HUES48 (cell line): ENCODE measurements at regions not wholly inside any gene's neighbourhood (a gene's known extent, or its start where the extent isn't known, plus 50 kb on each side); places are given as distances from the start of the nearest gene placed in this dataset.
"Not testable (repeated sequence)": the region's sequence is repeated elsewhere in the genome, so short reads cannot be mapped to it uniquely, and the experiment has no call there.

Source experiments
- H3K27ac ChIP-seq: one replicate; pipeline ENCODE4 v1.7.0; 2013; ENCODE audit warnings: low read depth, low read length, inconsistent platforms
- H3K27me3 ChIP-seq: 2 replicates; pipeline ENCODE4 v1.6.1; 2013; ENCODE audit warnings: mild to moderate bottlenecking, low read length; ENCODE audit not compliant: control insufficient read depth, insufficient read depth
- H3K36me3 ChIP-seq: 2 replicates; pipeline ENCODE4 v1.6.1; 2013; ENCODE audit warnings: low read length; ENCODE audit not compliant: control insufficient read depth, insufficient read depth
- H3K4me1 ChIP-seq: 2 replicates; pipeline ENCODE4 v1.6.1; 2013; ENCODE audit warnings: mild to moderate bottlenecking, low read length; ENCODE audit not compliant: control insufficient read depth, insufficient read depth
- H3K4me3 ChIP-seq: 2 replicates; pipeline ENCODE4 v1.5.1; 2013; ENCODE audit warnings: mild to moderate bottlenecking, low read depth, low read length
- H3K9ac ChIP-seq: 2 replicates; pipeline ENCODE4 v1.6.1; 2013; ENCODE audit warnings: mild to moderate bottlenecking, low read depth, low read length, moderate library complexity
- H3K9me3 ChIP-seq: 2 replicates; pipeline ENCODE4 v1.6.1; 2013; ENCODE audit warnings: low read length; ENCODE audit not compliant: control insufficient read depth, insufficient read depth

DNA sequence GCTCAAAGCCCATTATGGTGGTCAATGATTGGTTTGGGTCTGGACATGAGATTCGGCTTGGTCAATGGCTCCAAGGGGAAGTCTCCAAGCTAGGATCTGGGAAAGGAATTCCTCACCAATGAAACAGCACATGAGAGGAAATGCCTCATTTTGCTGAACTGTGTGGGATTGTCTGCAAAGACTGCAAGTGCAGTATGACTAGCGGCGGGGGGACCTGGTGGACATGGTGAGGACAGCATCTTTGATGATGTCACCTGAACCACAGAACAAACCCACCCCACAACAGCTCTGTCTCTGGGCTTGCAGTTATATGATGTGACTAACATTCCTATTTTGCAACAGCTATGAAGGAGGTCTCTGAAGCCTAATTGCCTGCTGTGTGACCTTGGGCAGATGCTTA is 50.6 kb upstream of the NKD1 start:
- H3K9me3 ChIP-seq = no peaks in the 10 kb centered on the region
- H3K9ac ChIP-seq = no peak overlapping the region
- H3K4me3 ChIP-seq = no peak overlapping the region
- H3K36me3 ChIP-seq = no peaks in the 10 kb centered on the region
- H3K27ac ChIP-seq = no peak overlapping the region
- H3K4me1 ChIP-seq = peaks cover 5% of the 10 kb centered on the region; the same call in 1 of the 2 replicates
- H3K27me3 ChIP-seq = no peaks in the 10 kb centered on the region

GRCh38 chr16:50496990-50497389 is 51.2 kb upstream of the NKD1 start:
- Histone ChIP-seq H3K4me3 (no peak overlapping the region), H3K4me1 (peaks cover 5% of the 10 kb centered on the region; the same call in 1 of the 2 replicates), H3K9ac (no peak overlapping the region), H3K9me3 (no peaks in the 10 kb centered on the region), H3K27ac (no peak overlapping the region), H3K36me3 (no peaks in the 10 kb centered on the region), H3K27me3 (no peaks in the 10 kb centered on the region)

DNA sequence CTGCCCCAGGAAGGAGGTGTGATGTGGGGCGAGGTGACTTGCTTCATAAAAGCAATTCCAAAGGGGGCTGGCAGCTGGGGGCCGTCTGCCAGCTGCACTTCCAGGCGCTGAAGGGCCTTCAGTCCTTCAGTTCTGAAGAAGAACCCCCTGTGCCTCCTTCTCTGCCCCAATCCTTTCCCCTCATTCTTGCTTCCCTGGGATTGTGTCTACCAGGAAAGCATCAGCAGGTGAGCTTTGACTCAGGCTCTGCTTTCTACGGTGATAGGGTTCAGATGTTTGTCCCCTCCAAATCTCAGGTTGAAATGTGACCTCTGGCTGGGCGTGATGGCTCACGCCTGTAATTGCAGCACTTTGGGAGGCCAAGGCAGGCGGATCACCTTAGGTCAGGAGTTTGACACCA is 52.5 kb upstream of the NKD1 start:
- Histone ChIP-seq H3K4me1 (peaks cover 5% of the 10 kb centered on the region; the same call in 1 of the 2 replicates), H3K9me3 (no peaks in the 10 kb centered on the region), H3K4me3 (no peak overlapping the region)

DNA sequence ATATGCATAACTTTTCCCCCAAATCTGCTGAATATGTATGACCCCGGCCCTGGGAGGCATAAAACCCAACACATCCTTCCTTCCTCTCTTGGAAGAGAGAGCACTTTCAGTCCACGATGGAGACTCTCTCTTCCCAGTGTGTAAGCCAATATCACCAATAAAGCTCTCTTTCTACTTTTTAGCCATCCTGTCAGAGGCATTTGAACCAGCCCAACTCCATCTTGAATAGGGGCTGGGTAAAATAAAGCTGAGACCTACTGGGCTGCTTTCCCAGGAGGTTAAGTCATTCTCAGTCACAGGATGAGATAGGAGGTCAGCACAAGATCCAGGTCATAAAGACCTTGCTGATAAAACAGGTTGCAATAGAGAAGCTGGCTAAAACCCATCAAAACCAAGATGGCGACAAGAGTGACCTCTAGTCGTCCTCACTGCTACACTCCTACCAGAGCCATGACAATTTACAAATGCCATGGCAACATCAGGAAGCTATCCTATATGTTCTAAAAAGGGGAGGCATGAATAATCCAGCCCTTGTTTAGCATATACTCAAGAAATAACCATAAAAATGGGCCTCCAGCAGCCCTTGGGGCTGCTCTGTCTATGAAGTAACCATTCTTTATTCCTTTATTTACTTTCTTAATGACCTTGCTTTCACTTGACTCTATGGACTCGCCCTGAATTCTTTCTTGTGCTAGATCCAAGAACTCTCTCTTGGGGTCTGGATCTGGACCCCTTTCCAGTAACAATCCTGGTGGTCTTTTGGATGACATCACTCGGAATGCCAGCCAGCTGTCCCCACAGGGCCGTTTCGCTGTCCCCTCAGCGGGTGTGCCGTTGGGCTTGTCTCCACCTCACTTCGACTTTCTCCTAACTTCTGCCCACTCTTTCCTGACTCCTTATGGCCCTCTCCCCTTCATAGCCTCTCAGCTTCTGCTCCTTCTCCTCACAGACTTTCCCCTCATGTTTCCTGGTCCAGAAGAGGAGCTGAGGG is 53.4 kb upstream of the NKD1 start:
- Histone ChIP-seq H3K4me3 (no peak overlapping the region), H3K36me3 (no peaks in the 10 kb centered on the region), H3K4me1 (peaks cover 5% of the 10 kb centered on the region; the same call in 1 of the 2 replicates), H3K27ac (no peak overlapping the region), H3K9me3 (no peaks in the 10 kb centered on the region), H3K27me3 (no peaks in the 10 kb centered on the region), H3K9ac (no peak overlapping the region)

More for the DNA sequence above, 52.5 kb upstream of the NKD1 start:
- Histone ChIP-seq H3K9ac (no peak overlapping the region), H3K27ac (no peak overlapping the region), H3K36me3 (no peaks in the 10 kb centered on the region), H3K27me3 (no peaks in the 10 kb centered on the region)

DNA sequence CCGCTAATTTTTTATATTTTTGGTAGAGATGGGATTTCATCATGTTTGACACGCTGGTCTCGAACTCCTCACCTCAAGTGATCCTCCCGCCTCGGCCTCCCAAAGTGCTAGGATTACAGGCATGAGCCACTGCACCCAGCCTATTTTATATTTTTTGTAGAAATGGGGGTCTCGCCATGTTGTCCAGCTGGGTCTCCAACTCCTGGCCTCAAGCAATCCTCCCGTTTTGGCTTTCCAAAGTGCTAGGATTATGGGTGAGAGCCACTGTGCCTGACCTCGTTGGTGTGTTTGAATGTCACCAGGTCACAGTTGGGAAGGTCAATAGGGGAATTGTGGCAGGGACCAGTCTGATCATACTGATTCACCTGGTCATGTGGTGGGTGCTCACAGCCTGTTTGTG is 56.7 kb upstream of the NKD1 start:
- Histone ChIP-seq H3K27me3 (no peaks in the 10 kb centered on the region), H3K4me3 (no peak overlapping the region), H3K9me3 (no peaks in the 10 kb centered on the region), H3K27ac (no peak overlapping the region), H3K36me3 (no peaks in the 10 kb centered on the region), H3K9ac (no peak overlapping the region), H3K4me1 (no peaks in the 10 kb centered on the region)

DNA sequence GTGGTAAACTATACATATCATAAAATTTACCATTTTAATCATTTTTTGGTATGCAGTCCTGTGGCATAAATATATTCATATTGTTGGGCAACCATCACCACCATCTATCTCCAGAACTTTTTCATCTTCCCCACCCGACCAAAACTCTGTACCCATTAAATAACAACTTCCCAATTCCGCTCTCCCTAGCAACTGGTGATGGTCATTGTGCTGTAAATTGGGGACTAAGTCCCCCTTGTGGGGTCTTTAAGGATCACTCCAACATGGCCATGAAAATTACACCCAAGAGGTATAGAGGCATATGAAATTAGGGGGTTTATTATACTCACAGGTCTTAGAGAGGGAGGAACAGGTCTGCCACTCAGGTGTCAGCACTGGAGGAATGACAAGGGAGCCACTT is 57.4 kb upstream of the NKD1 start:
- H3K27me3 ChIP-seq = no peaks in the 10 kb centered on the region
- no peak overlapping the region for H3K9ac ChIP-seq
- no peaks in the 10 kb centered on the region for H3K9me3 ChIP-seq
- H3K4me3 ChIP-seq = no peak overlapping the region
- H3K27ac ChIP-seq = no peak overlapping the region
- no peaks in the 10 kb centered on the region for H3K36me3 ChIP-seq
- no peaks in the 10 kb centered on the region for H3K4me1 ChIP-seq

DNA sequence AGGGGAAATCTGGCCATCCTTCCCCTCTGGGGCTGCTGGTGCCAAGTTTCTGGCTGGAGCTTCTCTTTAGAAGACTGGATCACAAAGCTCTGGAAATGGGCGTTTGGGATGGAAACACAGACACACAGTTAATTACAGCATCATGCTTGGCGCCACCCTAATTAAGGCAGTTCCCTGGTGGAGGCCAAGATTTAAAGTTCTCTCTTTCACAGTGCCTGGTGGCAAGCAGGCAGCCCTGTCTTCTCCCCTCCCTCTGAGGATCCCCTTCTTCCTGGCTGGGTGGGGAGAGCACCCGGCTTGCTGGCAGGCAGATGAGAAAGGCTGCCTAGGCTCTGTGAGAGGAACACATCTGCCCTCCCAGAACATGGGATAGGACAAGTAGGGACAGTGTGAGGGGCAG is 59.0 kb upstream of the NKD1 start:
- no peaks in the 10 kb centered on the region for H3K4me1 ChIP-seq
- no peaks in the 10 kb centered on the region for H3K9me3 ChIP-seq
- H3K36me3 ChIP-seq = no peaks in the 10 kb centered on the region
- no peaks in the 10 kb centered on the region for H3K27me3 ChIP-seq
- H3K27ac ChIP-seq = no peak overlapping the region
- no peak overlapping the region for H3K4me3 ChIP-seq
- H3K9ac ChIP-seq = no peak overlapping the region

DNA sequence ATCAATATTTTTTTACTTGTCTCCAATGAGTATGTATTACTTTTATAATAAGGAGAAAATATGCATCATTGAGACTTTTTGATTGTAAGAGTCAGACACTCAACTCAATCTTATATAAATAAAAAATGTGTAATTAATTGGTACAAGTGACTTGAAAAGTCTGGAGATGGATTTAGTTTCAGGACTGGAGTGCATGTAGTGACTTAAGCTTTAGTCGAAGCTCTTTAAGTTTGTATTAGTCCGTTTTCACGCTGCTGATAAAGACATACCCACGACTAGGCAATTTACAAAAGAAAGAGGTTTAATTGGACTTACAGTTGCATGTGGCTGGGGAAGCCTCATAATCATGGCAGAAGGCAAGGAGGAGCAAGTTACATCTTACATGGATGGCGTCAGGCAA is 60.7 kb upstream of the NKD1 start:
- H3K36me3 ChIP-seq = no peaks in the 10 kb centered on the region
- no peaks in the 10 kb centered on the region for H3K27me3 ChIP-seq
- H3K9ac ChIP-seq = no peak overlapping the region
- H3K27ac ChIP-seq = no peak overlapping the region
- H3K4me3 ChIP-seq = no peak overlapping the region
- no peaks in the 10 kb centered on the region for H3K4me1 ChIP-seq
- no peaks in the 10 kb centered on the region for H3K9me3 ChIP-seq

GRCh38 chr16:50486162-50486561 is 62.0 kb upstream of the NKD1 start:
- H3K36me3 ChIP-seq, H3K4me3 ChIP-seq, H3K9me3 ChIP-seq, H3K4me1 ChIP-seq, H3K9ac ChIP-seq, H3K27ac ChIP-seq, H3K27me3 ChIP-seq: not testable (repeated sequence)

DNA sequence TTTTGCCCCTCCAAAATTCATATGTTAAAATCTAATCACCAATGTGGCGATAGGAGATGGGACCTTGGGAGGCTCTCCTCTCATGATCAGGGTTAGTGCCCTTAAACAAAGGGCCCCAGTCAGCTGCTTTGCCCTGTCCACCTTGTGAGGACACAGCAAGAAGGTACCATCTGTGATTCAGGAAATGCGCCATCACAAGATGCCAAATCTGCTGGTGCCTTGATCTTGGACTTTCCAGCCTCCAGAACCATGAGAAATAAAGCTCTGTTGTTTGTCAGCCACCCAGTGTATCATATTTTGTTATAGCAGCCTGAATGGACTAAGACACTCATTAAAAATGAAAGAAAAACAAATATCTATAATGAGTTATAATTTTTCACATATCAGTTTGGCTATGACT is 63.0 kb upstream of the NKD1 start:
- Histone ChIP-seq H3K27ac (no peak overlapping the region), H3K9me3 (no peaks in the 10 kb centered on the region), H3K4me3 (no peak overlapping the region), H3K9ac (no peak overlapping the region), H3K27me3 (no peaks in the 10 kb centered on the region), H3K36me3 (no peaks in the 10 kb centered on the region), H3K4me1 (no peaks in the 10 kb centered on the region; the same call in 1 of the 2 replicates)

- Histone ChIP-seq H3K27ac (no peak overlapping the region), H3K36me3 (no peaks in the 10 kb centered on the region), H3K9ac (no peak overlapping the region)
Observed at GRCh38 chr16:50482271-50482670, 65.9 kb upstream of the NKD1 start.

More at GRCh38 chr16:50482271-50482670, 65.9 kb upstream of the NKD1 start:
- Histone ChIP-seq H3K4me3 (no peak overlapping the region), H3K9me3 (no peaks in the 10 kb centered on the region), H3K4me1 (no peaks in the 10 kb centered on the region; the same call in 1 of the 2 replicates), H3K27me3 (no peaks in the 10 kb centered on the region)
